OCI-LY1 (cell line): ENCODE measurements at regions not wholly inside any gene's neighbourhood (a gene's known extent, or its start where the extent isn't known, plus 50 kb on each side); places are given as distances from the start of the nearest gene placed in this dataset.

Experiments used
- H2AFZ ChIP-seq: fragments of 200-600 bp; sonication (generic), shearing (Covaris generic); 2 replicates; pipeline ENCODE4 v1.6.0; 2014; ENCODE audit warnings: antibody characterized with exemption, mild to moderate bottlenecking, low read length
- H3F3A ChIP-seq: fragments of 200-600 bp; sonication (generic), shearing (Covaris generic); 2 replicates; pipeline ENCODE4 v1.6.0; 2014; ENCODE audit warnings: mild to moderate bottlenecking, antibody characterized with exemption, low read length, moderate library complexity; ENCODE audit not compliant: insufficient read depth
- H3K27ac ChIP-seq: fragments of 200-600 bp; sonication (generic); 2 replicates; pipeline ENCODE4 v1.5.1; 2014; ENCODE audit warnings: low read length, mixed run types, mild to moderate bottlenecking, low read depth; ENCODE audit not compliant: poor library complexity, severe bottlenecking
- H3K27me3 ChIP-seq: fragments of 200-600 bp; sonication (generic); 2 replicates; pipeline ENCODE4 v1.6.0; 2014; ENCODE audit warnings: antibody characterized with exemption, mild to moderate bottlenecking, low read length, moderate library complexity; ENCODE audit not compliant: insufficient read depth
- H3K36me3 ChIP-seq: fragments of 200-600 bp; sonication (generic); 2 replicates; pipeline ENCODE4 v1.6.1; 2014; ENCODE audit warnings: mild to moderate bottlenecking, antibody characterized with exemption, low read length, moderate library complexity, mixed read lengths; ENCODE audit not compliant: insufficient read depth
- H3K4me1 ChIP-seq: fragments of 200-600 bp; sonication (generic); 2 replicates; pipeline ENCODE4 v1.5.1; 2014; ENCODE audit warnings: mild to moderate bottlenecking, low read length, moderate library complexity; ENCODE audit not compliant: insufficient read depth, severe bottlenecking
- H3K4me2 ChIP-seq: fragments of 200-600 bp; sonication (generic), shearing (Covaris generic); 2 replicates; pipeline ENCODE4 v1.6.1; 2014; ENCODE audit warnings: low read length
- H3K4me3 ChIP-seq: fragments of 200-600 bp; sonication (generic); 2 replicates; pipeline ENCODE4 v1.5.1; 2014; ENCODE audit warnings: low read length, low read depth, mild to moderate bottlenecking, mixed read lengths; ENCODE audit not compliant: poor library complexity, severe bottlenecking
- H3K79me2 ChIP-seq: fragments of 200-600 bp; shearing (Covaris generic); 2 replicates; pipeline ENCODE4 v1.6.1; 2016; ENCODE audit warnings: mixed run types, low read length, mixed read lengths; ENCODE audit not compliant: insufficient read depth
- H3K9ac ChIP-seq: fragments of 200-600 bp; sonication (generic), shearing (Covaris generic); 2 replicates; pipeline ENCODE4 v1.6.1; 2014; ENCODE audit warnings: mild to moderate bottlenecking, low read length, mixed read lengths
- H3K9me2 ChIP-seq: fragments of 200-600 bp; sonication (generic), shearing (Covaris generic); 2 replicates; pipeline ENCODE4 v1.6.1; 2014; ENCODE audit warnings: low read depth, mild to moderate bottlenecking, low read length, mixed read lengths
- H3K9me3 ChIP-seq: fragments of 200-600 bp; shearing (Covaris generic); 2 replicates; pipeline ENCODE4 v1.6.1; 2014; ENCODE audit warnings: low read length, mixed read lengths
- H4K20me1 ChIP-seq: fragments of 200-600 bp; sonication (generic), shearing (Covaris generic); 2 replicates; pipeline ENCODE4 v1.6.0; 2016; ENCODE audit warnings: mild to moderate bottlenecking, low read length; ENCODE audit not compliant: insufficient read depth
- CTCF ChIP-seq: fragments of 200-600 bp; sonication (generic), shearing (Covaris generic); IDR thresholded peaks from 2 replicates; pipeline ENCODE4 v1.5.1; 2017; ENCODE audit warnings: mild to moderate bottlenecking, antibody characterized with exemption, low read length, moderate library complexity, mixed read lengths
- EZH2 ChIP-seq: fragments of 200-600 bp; sonication (generic), shearing (Covaris generic); IDR thresholded peaks from 2 replicates; pipeline ENCODE4 v1.8.0; 2017; ENCODE audit warnings: borderline replicate concordance, mixed run types, mild to moderate bottlenecking, antibody characterized with exemption, low read length, moderate library complexity, mixed read lengths

- H3K4me2 ChIP-seq = no peak overlapping the region
- H3K9me3 ChIP-seq = no peaks in the 10 kb centered on the region
- no peaks in the 10 kb centered on the region for H3K36me3 ChIP-seq
- H4K20me1 ChIP-seq = no peaks in the 10 kb centered on the region
- no peaks in the 10 kb centered on the region for H3K9me2 ChIP-seq
- no peak overlapping the region for H2AFZ ChIP-seq
- TF ChIP-seq EZH2 = no peak
- no peak for TF ChIP-seq CTCF
- H3K79me2 ChIP-seq = no peaks in the 10 kb centered on the region
- H3F3A ChIP-seq = no peaks in the 10 kb centered on the region
- no peak overlapping the region for H3K4me3 ChIP-seq
- H3K27me3 ChIP-seq = peaks cover 10% of the 10 kb centered on the region
- H3K9ac ChIP-seq = no peak overlapping the region
- no peak overlapping the region for H3K27ac ChIP-seq
- H3K4me1 ChIP-seq = no peaks in the 10 kb centered on the region
Measured at GRCh38 chr9:124101969-124102345, 90.4 kb downstream of the LHX2 start.

- Histone ChIP-seq H2AFZ (no peak overlapping the region), H3K4me3 (no peak overlapping the region)
Measured at GRCh38 chr9:124102363-124102762, 90.8 kb downstream of the LHX2 start.

GRCh38 chr9:124105266-124105665 is 93.7 kb downstream of the LHX2 start:
- Histone ChIP-seq H3K27ac (no peak overlapping the region), H3K9me3 (no peaks in the 10 kb centered on the region), H4K20me1 (no peaks in the 10 kb centered on the region), H3K4me1 (no peaks in the 10 kb centered on the region), H3K9ac (no peak overlapping the region), H3K4me3 (no peak overlapping the region), H3K36me3 (no peaks in the 10 kb centered on the region), H3K4me2 (no peak overlapping the region), H3K79me2 (no peaks in the 10 kb centered on the region), H3K9me2 (no peaks in the 10 kb centered on the region), H3K27me3 (no peaks in the 10 kb centered on the region), H3F3A (no peaks in the 10 kb centered on the region), H2AFZ (no peak overlapping the region)
- no peak for TF ChIP-seq CTCF
- no peak for TF ChIP-seq EZH2

More at GRCh38 chr9:124102363-124102762, 90.8 kb downstream of the LHX2 start:
- Histone ChIP-seq H3K27ac (no peak overlapping the region), H3K4me2 (no peak overlapping the region), H3K4me1 (no peaks in the 10 kb centered on the region), H3K36me3 (no peaks in the 10 kb centered on the region), H3K9ac (no peak overlapping the region), H3F3A (no peaks in the 10 kb centered on the region), H3K79me2 (no peaks in the 10 kb centered on the region), H3K9me2 (no peaks in the 10 kb centered on the region), H3K9me3 (no peaks in the 10 kb centered on the region), H3K27me3 (peaks cover 10% of the 10 kb centered on the region), H4K20me1 (no peaks in the 10 kb centered on the region)
- TF ChIP-seq EZH2 (no peak), CTCF (no peak)
